Breast epithelium (tissue), 4 donors: ENCODE measurements at regions not wholly inside any gene's neighbourhood (a gene's known extent, or its start where the extent isn't known, plus 50 kb on each side); places are given as distances from the start of the nearest gene placed in this dataset.

ENCODE experiments used
- DNase-seq, 2 donors: peaks; one replicate each; pipeline ENCODE4 v3.0.0-alpha.2; 2019; ENCODE audit warnings: low spot score in 2 of 2
- H3K27ac ChIP-seq, 2 donors: fragments of 200-600 bp; sonication (generic) in 1 of 2; one replicate each; pipeline ENCODE4 v1.5.1; 2016 to 2019; ENCODE audit warnings: mild to moderate bottlenecking in 1 of 2
- H3K27me3 ChIP-seq, 2 donors: fragments of 200-600 bp; sonication (generic) in 1 of 2; one replicate each; pipeline versions ENCODE4 v1.5.1 to v1.6.0; 2017 to 2019; ENCODE audit warnings: control low read depth in 1 of 2, mild to moderate bottlenecking in 1 of 2
- H3K36me3 ChIP-seq: fragments of 200-600 bp; one replicate; pipeline ENCODE4 v1.5.1; 2019
- H3K4me1 ChIP-seq, 2 donors: fragments of 200-600 bp; sonication (generic); one replicate each; pipeline ENCODE4 v1.5.1; 2016 to 2019; ENCODE audit warnings: control low read depth in 1 of 2
- H3K4me3 ChIP-seq, 3 donors: fragments of 200-600 bp; sonication (generic); 1 replicate in 2 of 3; 2 replicates in 1 of 3; pipeline ENCODE4 v1.5.1; 2016 to 2019; ENCODE audit warnings: mild to moderate bottlenecking in 3 of 3, moderate library complexity in 2 of 3
- H3K9me3 ChIP-seq, 2 donors: fragments of 200-600 bp; sonication (generic) in 1 of 2; one replicate each; pipeline ENCODE4 v1.5.1; 2016 to 2019; ENCODE audit warnings: control low read depth in 1 of 2
- POLR2A ChIP-seq: fragments of 450-650 bp; IDR thresholded peaks from one replicate; pipeline ENCODE4 v1.6.1; 2016; ENCODE audit warnings: antibody characterized with exemption, mild to moderate bottlenecking, moderate library complexity
- POLR2AphosphoS5 ChIP-seq, 3 donors: sonication (generic); formaldehyde crosslinking; IDR thresholded peaks; one replicate each; pipeline ENCODE4 v1.6.1; 2017; ENCODE audit warnings: antibody characterized with exemption in 3 of 3
- intact Hi-C: fragments of 100-400 bp; cut with DNase I; formaldehyde crosslinking; loops from one replicate; pipeline ENCODE4 v1.15.1; 2023; ENCODE audit warnings: low total_unique reads
- TF ChIP-seq, protein P1 (sequence below), 3 donors: fragments of 450-650 bp; IDR thresholded peaks; one replicate each; pipeline ENCODE4 v1.5.1; 2016 to 2017; ENCODE audit warnings: antibody characterized with exemption in 3 of 3, mild to moderate bottlenecking in 3 of 3, moderate library complexity in 3 of 3

DNA sequence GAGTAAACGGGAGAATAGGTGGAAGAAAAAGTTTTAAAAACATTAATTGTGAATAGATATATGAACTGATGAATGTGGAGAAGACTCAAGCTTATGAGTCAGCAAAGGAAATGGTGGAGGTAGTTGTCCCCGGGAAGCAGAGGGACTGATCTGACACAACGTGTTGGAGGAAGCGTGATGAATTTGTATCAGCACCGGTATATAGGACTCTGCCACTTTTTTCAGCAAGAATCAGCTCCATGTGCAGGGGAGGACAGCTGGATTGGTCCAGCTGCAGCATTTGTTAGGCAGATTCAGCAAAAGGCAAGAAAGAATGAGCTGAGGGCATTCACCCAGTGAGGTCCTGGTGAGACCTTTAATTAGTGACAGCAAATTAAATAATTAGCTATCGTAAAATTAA, 276.0 kb downstream of the TENT4A start:
- intact Hi-C loops: no loop called here
- H3K36me3 ChIP-seq: no peaks in the 10 kb centered on the region
- no peak overlapping the region for H3K27ac ChIP-seq
- no peak for DNase-seq
- H3K9me3 ChIP-seq: no peaks in the 10 kb centered on the region
- H3K4me3 ChIP-seq: no peak overlapping the region
- H3K4me1 ChIP-seq: no peaks in the 10 kb centered on the region
- no peaks in the 10 kb centered on the region for H3K27me3 ChIP-seq
- no peak for TF ChIP-seq POLR2A
- TF ChIP-seq POLR2AphosphoS5 (IDR thresholded peaks at IDR 0.05): no peak
- TF ChIP-seq, protein P1, sequence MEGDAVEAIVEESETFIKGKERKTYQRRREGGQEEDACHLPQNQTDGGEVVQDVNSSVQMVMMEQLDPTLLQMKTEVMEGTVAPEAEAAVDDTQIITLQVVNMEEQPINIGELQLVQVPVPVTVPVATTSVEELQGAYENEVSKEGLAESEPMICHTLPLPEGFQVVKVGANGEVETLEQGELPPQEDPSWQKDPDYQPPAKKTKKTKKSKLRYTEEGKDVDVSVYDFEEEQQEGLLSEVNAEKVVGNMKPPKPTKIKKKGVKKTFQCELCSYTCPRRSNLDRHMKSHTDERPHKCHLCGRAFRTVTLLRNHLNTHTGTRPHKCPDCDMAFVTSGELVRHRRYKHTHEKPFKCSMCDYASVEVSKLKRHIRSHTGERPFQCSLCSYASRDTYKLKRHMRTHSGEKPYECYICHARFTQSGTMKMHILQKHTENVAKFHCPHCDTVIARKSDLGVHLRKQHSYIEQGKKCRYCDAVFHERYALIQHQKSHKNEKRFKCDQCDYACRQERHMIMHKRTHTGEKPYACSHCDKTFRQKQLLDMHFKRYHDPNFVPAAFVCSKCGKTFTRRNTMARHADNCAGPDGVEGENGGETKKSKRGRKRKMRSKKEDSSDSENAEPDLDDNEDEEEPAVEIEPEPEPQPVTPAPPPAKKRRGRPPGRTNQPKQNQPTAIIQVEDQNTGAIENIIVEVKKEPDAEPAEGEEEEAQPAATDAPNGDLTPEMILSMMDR (IDR thresholded peaks at IDR 0.05): no peak

DNA sequence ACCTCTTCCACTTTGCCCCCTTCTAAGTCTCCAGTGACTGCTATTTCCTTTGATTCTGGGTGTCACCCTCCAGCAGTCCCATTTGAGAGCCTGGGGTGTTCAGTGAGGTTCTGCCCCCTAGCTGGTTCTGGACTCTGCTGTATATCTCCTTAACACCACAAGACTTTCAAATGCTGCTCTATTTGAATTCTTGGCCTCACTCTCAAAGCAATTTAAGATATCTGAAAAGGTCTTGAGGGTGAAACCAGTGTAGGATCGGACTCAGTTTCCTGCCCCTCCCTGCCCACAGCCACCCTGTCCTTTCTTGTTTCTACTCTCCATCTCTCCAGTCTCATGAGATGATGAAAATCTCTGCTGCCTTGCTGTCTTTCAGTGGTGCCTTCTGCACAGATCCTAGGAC, 280.9 kb downstream of the TENT4A start:
- intact Hi-C loops: no loop called here
- no peaks in the 10 kb centered on the region for H3K27me3 ChIP-seq
- H3K27ac ChIP-seq: no peak overlapping the region
- no peaks in the 10 kb centered on the region for H3K36me3 ChIP-seq
- no peak overlapping the region for H3K4me3 ChIP-seq
- H3K9me3 ChIP-seq: no peaks in the 10 kb centered on the region
- H3K4me1 ChIP-seq: no peaks in the 10 kb centered on the region
- TF ChIP-seq, protein P1 (IDR thresholded peaks at IDR 0.05): no peak
- TF ChIP-seq POLR2A: no peak
- TF ChIP-seq POLR2AphosphoS5 (IDR thresholded peaks at IDR 0.05): no peak
- DNase-seq: no peak

DNA sequence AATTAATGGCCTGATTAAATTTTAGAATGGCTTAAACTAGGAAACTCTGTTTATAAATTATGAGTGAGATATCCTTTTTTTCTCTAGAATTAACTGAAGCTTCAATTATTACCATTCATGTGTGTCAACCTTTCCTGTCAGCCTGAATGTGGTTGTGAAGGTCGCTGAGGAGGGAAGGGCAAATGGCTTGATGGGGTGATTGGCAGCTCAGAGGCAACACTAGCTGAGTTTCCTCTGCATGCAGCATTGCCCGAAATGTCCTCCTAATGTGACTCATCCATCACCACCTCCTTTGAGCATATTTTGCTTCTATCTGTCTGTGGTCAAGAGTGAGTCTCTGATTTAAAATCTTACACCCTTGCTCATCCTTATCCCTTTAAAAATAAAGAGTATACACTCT, 281.9 kb downstream of the TENT4A start:
- DNase-seq: no peak
- H3K36me3 ChIP-seq: no peaks in the 10 kb centered on the region
- no peak overlapping the region for H3K4me3 ChIP-seq
- H3K27ac ChIP-seq: no peak overlapping the region
- no peaks in the 10 kb centered on the region for H3K9me3 ChIP-seq
- no peaks in the 10 kb centered on the region for H3K27me3 ChIP-seq
- intact Hi-C loops: no loop called here
- TF ChIP-seq POLR2A (no peak), POLR2AphosphoS5 (IDR thresholded peaks at IDR 0.05) (no peak)
- TF ChIP-seq, protein P1 (IDR thresholded peaks at IDR 0.05): no peak
- no peaks in the 10 kb centered on the region for H3K4me1 ChIP-seq

DNA sequence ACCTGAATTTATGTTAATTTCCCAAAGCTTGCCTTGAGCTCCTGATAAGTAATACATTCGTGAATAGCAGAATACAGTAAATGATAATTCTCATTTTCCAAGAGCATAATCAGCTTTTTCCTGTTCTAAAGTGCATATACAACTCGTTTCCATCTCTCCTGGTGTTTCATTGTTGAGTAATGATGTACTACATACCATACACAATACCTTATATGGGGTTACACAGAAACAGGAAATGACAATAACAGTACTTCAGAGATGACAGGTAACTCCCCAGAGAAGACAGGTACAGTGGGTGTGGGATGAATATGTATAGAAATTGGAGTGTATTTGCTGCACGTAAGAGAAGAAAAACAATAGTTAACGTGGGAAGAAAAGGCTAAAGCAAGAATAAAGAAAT, 287.1 kb downstream of the TENT4A start:
- no peak for TF ChIP-seq POLR2A
- TF ChIP-seq, protein P1 (IDR thresholded peaks at IDR 0.05): no peak
- no peak for TF ChIP-seq POLR2AphosphoS5 (IDR thresholded peaks at IDR 0.05)
- H3K9me3 ChIP-seq: no peaks in the 10 kb centered on the region
- no peak overlapping the region for H3K27ac ChIP-seq
- intact Hi-C loops: no loop called here
- no peaks in the 10 kb centered on the region for H3K27me3 ChIP-seq
- no peak for DNase-seq
- no peak overlapping the region for H3K4me3 ChIP-seq
- H3K36me3 ChIP-seq: no peaks in the 10 kb centered on the region
- no peaks in the 10 kb centered on the region for H3K4me1 ChIP-seq

DNA sequence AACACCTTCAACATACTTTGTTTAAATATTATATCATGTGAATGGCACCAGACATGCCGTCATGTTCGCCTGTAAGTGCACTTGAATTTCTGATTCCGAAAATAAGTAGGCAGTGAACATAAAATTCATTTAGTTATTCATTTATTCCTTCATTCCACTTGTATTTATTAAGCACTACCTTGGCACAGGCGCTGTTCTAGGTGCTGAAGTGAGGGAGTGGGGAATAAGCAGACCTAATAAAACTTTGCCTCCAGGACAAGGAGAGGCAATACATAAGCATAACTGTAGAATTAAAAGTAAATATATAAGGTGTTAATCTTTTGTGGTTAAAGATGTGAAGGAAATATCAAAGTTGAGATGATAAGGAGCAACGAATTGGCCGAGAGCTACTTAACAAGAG, 297.4 kb downstream of the TENT4A start:
- DNase-seq: no peak
- H3K9me3 ChIP-seq: no peaks in the 10 kb centered on the region
- TF ChIP-seq, protein P1 (IDR thresholded peaks at IDR 0.05): no peak
- TF ChIP-seq POLR2A: no peak
- no peak for TF ChIP-seq POLR2AphosphoS5 (IDR thresholded peaks at IDR 0.05)
- no peak overlapping the region for H3K27ac ChIP-seq
- H3K36me3 ChIP-seq: no peaks in the 10 kb centered on the region
- no peaks in the 10 kb centered on the region for H3K4me1 ChIP-seq
- no peak overlapping the region for H3K4me3 ChIP-seq
- no peaks in the 10 kb centered on the region for H3K27me3 ChIP-seq
- intact Hi-C loops: no loop called here
